Activated CD4-positive, alpha-beta T cell treated with anti-CD3 and anti-CD28 coated beads for 24 hours (primary cell): ENCODE measurements at regions not wholly inside any gene's neighbourhood (a gene's known extent, or its start where the extent isn't known, plus 50 kb on each side); places are given as distances from the start of the nearest gene placed in this dataset.
"Not testable (repeated sequence)": the region's sequence is repeated elsewhere in the genome, so short reads cannot be mapped to it uniquely, and the experiment has no call there.

Source experiments
- DNase-seq, 2 donors: peaks; one replicate each; pipeline ENCODE4 v3.0.0-alpha.2; 2020; ENCODE audit warnings: low read depth in 2 of 2

DNA sequence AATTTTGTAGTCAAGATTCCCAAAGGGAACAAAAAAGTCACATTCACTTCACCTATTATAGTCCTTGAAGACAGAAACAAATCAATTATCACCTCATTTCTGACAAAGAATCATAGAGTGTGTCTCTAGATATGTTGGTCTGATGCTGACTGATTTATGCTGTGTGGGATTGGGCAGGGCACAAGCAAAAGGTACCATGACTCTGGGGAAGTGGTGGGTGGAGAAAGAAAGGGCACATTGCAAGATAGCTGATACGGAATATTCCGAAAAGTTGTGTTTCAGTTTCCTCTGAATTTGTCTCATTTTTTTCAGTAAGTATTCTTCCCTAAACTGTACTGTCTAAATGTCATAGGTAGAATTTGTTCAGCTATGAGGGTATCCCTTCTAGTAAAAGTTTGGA is 268.0 kb downstream of the MREG start:
- DNase-seq: no peak

DNA sequence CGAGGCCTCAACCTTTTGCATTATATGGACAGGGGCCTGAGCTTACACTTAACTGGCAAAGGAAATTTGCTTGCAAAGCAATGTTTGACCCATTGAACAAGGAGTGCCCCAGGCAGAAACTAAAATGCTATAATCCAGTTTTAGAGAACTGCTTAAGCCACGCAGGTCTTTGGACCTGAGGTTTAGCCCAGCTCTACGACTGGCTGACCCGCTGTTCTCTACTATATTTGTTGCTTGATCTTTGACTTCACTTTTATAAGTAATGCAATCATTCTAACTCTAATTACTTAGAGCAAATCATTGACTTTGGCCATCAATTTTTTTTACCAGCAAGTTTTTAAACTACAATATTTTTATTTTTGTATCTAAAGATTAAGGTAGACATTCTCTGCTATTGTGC is 268.8 kb downstream of the MREG start:
- no peak for DNase-seq

DNA sequence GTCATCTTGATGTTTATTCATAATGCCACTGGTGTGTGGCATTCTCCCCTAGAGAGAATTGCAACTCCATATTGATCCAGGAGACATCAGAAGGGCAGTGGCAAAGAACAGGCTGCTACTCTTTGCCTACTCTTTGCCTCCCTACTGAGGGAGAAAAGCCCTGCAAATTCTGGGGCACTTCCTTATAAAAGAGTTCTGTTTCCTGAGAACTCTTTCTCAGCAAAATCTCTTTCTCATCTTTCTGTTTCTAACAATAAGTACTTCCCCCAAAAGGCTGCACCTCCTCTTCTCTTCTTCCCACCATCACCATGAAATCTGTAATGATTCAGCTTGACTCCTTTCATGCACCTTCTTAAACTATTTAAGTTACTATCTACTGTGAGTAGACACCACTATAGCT is 270.3 kb downstream of the MREG start:
- DNase-seq: no peak

DNA sequence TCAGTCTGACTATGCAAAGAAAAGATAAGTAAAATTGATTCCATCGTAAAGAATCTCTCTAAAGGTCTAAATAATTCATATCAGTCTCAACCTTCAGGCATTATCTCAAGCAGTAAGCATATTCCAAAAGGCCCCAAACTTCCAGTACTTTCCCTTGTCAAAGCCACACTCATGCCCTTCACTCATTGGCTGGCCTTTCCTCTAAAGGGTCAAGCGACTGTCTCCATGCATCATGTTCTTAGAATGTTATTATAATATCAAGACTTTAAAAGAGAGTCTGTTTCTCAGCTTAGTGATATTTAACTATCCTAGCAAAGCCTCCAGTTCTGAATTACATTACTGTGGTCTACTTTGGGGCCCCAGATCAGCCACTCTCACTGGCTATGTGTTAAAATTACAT is 271.3 kb downstream of the MREG start:
- DNase-seq: no peak

DNA sequence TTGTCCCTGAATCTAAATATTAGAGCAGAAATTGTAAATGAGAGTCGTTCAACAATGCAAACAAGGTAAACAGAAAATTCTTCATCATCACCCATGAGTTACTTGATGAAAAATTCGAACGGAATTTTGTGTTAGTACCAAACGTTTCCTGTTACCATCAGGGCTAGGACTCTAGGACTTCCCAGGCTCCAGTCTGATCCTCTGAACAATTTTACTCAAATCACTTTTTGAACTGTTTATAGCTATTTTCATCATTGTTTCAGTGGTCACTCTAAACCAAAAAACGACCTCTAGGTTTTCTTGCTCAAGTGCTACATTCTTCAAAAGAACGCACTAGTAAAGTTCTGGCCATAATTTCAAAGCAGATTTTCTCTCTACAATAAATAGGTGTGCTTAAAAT is 273.3 kb downstream of the MREG start:
- DNase-seq: no peak

DNA sequence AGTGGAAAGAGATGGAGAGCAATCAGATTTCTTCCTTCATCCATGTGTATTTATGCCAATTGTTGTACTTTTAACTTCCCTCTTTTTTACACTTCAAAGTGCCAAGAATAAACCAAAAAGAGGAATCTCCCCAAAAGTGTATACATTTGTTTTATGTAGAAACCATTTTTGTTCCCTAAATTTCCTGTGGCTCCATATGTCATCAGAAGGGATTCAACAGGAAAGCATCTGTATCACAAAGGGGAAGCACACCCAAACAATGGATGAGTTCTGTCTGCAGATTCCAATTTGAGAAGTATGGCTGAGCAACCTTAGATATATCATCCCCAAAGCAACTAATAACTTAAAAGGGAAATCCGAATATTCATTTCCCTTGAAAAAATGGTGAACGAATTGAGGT is 275.0 kb downstream of the MREG start:
- no peak for DNase-seq

DNA sequence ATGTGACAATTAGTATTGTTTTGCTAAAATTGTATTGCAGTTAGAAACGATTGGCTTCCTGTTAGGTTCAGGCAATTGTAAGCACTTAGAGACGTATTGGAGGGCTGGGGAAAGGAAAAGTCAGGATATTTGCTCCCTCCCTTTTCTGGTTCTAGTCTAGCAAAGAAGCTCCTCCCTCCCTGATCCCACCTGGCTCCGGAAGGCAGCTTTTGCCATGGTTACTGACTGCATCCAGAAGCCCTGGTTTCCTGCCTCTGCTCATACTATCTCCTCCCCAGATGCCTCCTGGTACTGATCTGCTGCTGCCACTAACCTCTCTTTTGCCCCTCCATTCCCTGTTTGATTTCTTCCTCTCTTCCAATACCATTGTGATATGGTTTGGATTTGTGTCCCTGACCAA is 275.9 kb downstream of the MREG start:
- DNase-seq: no peak

DNA sequence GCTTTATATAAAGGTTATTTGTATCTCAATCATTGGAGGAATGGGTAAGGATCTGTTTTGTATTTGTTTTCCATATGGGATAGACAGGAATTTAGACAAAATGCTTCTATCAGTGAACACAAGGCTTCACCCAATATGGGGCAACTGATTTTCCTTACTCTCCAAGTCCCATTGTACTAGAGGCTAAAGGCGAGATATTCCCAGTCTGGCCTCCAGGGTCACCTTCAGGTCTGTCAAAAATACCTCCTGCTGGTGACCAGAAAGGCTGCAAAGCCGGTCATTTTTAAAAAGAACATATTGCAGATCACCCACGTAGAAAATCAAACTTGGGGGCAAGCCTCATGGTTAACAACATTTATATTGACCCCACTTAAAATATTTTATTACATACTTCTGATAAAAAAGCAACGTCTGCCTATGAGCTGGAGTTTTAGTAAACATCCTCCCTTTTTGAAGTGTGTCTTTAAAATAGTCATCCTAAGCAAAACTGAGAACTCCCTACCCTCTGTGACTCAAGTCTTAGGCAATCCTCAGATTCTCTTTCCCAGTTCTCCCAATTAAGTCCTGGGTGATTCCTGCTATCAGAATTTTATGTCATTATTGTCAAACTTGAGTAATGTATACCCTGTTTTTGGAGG is 276.6 kb downstream of the MREG start:
- no peak for DNase-seq

DNA sequence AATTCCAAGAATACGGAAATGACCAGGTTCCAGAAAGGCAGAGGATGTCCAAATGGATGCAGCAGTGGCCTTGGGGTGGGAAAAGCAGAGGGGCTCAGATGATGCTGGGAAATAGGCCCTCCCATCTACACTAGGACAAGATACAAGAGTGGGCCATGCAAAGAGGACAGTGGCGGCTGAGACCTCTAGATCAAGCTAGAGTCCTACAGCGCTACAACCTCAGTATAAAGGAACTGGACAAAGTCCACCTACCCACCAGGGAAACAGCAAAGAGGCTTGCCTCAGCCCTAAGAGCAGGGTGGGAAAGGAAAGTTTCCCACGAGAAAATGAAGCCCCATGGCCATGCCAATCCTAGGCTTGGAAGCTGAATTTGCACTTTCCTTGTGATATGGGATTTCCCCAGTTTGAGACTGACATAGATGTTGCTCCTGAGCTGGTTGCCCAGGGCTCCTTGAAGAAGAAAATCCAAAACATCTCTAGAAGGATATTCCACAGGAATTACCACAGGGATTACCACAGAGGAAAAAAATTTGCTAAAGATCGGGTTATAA is 282.2 kb downstream of the MREG start:
- DNase-seq: no peak

DNA sequence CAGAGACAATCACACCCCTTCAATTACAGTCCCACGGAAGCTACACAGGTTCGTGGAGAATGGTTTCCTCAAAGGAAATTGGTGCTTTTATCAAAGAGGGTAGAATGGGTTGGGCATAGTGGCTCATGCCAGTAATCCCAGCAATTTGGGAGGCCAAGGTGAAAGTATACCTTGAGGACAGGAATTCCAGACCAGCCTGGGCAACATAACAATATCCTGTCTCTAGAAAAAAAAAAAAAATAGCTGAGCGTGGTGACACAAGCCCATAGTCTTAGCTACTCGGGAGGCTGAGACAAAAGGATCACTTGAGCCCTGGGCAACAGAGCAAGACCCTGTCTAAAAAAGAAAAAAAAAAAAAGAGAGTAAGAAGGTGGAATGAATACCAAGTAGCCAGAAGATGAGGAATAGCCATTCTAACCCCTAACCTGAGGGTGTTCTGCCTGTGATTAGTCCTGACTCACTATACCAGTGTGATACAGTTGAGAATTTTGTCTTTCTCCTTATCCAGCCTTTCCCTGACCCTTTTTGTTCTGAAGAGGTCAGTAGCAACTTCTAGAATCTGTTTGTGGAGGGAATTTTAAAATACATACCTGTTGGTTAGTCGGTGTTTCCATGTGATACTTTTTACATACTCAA is 283.2 kb downstream of the MREG start:
- DNase-seq: no peak

DNA sequence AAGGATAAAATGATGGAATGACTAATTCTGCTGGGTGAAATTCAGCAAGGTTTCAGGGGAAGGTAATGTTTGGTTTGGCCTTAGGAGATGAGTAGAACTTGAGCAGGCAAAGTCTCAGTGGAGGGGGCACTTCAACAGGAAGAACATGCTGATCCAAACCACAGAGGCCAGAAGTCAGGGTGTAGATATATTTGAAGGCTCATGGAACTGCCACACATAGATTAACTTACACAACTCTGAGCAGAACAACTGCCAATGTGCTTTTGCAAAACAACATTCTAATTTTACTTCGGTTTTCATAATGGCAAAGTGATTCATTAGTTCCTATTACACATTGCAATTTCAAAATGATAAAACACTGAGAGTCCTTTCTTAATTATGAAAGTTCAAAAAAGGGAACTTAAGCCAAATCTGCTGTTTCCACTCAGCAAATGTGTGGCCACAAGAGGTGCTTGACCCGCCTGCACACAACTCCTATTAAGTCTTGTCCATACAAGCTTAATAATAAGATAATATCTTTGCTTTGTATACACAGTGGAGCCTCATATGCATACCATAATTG is 284.8 kb downstream of the MREG start:
- DNase-seq: no peak

DNA sequence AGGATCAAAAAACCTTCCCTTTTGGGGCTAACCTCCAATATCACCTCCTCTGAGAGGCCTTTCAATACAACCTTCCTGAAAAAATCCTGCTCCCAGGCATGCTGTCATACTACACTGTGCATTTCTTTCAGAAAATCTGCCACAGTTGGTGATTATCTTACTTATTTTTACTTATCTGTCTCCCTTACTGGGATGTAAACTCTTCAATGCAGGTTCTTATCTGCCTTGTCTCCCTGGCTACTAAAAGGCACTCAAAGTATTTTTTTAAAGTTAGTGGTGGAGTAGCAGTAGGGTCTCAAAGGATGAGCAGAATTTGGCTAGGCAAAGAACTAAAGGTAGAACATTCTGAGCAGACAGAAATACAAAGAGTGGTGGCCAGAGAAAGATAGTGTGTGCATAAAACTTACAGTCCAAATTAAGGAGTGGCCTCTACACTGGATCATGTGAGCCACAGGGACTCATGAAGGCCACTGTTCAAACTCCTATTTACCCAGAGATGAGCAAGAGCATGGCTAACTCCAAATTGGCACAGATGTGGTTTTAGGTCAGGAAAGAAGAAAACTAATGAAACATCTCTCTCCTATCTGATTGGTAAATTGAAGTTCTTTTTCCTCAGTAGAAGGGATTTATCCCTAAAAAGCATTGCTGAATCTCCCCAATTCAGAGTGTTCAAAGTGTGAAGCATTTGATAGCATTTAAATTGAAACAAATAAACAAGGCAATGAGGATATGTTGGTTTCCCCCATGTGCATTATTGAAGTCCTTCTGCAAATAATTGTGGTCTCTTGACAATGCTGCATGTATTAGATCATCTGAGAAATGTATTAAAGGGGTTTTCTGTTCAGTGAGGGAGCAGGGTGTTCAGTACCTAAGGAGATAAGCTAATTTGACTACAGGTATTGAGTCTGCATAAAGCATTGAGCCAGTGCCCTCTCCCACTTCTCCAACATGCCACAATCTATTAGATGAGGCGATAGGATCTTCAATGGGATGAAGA is 285.5 kb downstream of the MREG start:
- DNase-seq: no peak

DNA sequence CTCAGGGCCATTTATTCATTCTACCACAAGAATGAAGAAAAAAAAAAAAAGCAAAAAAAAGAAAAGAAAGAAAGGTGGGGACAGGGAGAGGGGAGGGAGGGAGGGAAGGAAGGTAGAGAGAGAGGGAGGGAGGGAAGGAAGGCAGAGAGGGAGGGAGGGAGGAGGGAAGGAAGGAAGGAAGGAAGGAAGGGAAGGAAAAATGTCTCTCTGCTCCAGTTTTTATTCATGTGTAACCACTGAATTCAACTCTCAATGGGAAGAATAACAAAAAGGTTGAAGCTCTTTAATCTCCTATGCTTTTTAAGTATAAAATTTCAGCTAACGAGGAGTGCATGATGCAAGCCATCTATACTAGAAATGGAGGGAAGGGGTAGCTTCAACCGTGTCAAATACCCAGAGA is 287.3 kb downstream of the MREG start:
- DNase-seq: no peak

DNA sequence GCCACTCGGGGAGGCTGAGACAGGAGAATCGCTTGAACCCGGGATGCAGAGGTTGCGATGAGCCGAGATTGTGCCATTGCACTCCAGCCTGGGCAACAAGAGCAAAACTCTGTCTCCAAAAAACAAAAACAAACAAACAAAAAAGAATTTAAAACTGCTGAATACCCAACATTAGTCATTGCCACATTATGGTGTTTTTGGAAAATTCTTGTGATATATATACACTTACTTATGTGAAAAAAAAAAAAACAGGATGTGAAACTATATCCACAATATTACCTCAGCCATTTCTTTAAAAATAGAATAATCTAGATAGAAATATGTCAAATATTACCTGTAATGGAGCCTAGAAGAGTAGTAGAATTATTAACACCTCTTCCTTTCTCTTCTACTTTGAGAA is 288.3 kb upstream of the FN1 start:
- no peak for DNase-seq

DNA sequence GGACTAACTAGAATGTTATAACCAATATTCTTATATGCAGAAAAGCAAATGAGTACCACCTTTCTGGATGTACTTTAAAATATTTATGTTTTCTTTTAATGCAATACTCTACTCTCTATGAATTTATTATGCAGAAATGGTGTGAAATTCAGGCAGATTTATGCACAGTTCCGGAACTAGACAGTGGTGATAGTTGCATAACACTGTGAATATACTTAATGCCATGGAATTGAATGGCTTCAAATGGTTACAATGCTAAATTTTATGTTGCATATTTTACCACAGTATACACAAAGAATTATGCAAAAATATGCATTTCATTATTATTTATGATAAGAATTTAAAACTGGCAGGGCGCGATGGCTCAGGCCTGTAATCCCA is 287.8 kb upstream of the FN1 start:
- DNase-seq: no peak

DNA sequence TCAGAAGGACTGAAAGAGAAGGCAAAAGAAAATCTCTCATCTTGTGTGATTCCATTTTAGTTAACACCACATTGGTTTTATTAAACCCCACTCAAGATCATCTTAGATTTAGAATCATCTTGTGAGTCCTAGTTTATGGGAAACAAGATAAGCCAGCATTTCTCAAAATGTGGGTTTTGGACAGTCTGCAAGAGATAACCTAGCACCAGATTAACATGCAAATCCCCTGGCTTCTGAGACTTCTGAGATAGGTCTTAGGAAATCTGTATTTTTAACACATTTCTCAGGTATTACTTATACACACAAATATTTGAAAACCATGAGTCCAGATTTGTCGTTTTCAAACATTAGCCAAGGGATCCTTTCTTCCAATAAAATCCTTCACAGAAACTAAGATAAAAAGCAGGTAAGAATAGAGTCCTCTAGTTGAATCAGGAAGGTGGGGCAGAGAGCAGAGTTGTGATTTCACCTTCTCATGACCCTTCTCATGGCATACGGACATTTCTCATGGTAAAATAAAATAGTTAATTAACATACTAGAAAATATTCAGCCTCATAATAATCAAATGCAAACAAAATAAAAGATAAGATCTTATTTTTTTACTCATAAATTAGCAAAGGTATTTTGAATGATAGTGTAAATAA is 287.2 kb upstream of the FN1 start:
- no peak for DNase-seq

DNA sequence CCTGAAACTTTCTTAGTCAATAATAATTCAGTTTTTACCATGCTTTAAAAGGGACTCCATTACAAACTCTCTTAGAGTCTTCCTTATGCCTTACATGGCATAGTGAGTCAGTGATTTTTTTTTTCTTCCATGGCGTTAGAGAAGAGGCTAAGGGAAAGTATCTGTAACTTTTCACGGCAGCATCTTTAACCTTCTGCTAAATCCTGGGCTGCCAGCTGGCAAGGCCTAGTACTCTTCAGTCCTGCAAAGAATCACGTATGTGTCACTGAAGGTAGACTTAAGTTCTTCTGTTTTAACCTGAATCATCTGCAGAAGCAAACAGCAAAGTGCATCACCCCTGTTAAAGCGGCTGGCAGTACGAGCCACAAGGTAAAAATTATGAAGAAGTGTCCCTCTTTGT is 286.3 kb upstream of the FN1 start:
- DNase-seq: no peak

DNA sequence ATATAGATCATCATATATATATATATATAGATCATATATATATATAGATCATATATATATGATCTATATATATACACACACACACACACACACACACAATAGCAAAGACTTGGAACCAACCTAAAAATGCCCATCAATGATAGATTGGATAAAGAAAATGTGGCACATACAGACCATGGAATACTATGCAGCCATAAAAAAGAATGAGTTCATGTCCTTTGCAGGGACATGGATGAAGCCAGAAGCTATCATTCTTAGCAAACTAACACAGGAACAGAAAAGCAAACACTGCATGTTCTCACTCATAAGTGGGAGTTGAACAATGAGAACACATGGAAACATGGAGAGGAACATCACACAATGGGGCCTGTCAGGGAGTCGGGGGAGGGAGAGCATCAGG is 285.6 kb upstream of the FN1 start:
- DNase-seq: not testable (repeated sequence)

DNA sequence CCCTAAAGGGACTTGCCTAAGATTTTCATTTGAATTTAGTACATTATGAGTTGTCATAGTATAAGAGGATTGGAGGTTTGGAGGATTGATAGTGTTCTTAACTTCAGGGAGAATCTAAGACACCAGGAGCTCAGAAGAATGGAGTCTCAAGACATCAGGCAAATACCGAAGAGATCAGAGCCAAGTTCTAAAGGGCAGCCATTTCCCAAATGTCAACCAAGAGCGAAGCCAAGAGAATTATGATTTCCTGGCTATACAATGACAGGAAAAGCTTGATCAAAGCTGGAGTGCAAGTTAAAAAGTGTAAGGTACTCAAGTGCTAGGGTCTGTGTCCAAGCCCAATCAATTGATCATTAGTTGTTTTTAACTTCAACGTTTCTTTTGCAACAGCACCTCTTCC is 283.0 kb upstream of the FN1 start:
- DNase-seq: no peak

DNA sequence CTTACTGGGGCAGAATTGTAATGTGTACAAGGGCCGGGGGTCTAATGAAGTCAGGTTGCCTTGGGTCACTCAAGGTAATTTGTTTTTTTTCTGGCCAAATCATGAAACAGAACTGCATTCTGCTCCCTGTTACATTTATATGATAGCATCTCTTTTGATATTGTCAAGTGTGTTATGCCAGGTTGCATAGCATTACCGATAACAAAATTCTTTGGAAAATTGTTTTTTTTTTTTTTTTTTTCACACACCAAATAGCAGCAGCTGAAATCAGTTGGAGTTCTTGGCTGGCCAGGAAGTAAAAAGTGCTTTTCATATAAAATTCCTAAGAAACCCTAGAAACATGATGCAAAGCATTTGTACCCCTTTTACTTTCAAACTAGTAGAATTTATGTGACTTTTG is 282.6 kb upstream of the FN1 start:
- no peak for DNase-seq

DNA sequence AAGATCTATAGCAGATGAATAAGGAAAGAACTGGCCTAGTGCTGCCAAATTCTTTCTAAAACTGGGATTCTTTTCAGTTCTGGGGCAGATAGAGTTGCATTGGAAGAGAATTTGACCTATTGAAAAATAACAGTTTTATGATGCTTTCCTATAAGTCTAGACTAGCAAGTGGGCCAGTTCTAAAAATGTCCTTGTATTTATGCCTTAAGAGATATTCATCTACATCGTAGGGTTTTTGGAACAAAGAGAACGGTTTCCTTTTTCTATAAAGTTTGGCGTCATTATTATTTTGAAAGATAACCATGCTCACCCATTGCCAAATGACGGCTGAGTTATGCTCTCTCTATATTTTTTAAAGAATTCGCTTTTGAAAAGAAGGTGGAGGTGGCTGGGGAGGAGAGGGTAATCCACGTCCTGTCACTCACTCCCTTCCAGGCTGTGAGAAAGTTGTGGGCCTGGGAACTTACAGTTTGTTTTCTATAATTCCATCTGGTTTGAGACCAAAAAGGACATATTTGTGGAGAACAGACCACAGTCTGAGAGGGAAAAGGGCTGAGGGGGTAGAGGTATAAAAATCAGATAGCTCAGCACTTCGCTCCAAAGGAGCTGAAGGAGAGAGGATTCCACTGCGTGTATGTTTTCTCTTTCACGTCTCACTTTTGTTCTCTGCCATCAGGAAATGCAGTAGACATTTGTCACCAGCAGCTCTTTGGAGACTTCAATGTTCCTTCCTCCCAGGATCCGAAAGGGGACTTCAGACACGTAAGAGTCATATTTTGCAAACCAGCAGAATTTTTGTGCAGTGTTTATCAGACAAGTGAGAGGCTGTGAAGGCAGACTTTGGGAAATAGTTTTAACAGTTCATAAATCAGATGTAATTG is 281.9 kb upstream of the FN1 start:
- no peak for DNase-seq
